ENCODE measurements at regions not wholly inside any gene's neighbourhood (a gene's known extent, or its start where the extent isn't known, plus 50 kb on each side); places are given as distances from the start of the nearest gene placed in this dataset.

- TF ChIP-seq CTCF (IDR thresholded peaks at IDR 0.05; ENCODE audit: low read depth, low read length, poor library complexity, severe bottlenecking) (no peak), EZH2phosphoT487 (IDR thresholded peaks at IDR 0.05; ENCODE audit: borderline replicate concordance, low read length) (no peak)
Observed at GRCh38 chr1:82391712-82392111, 591.0 kb downstream of the ADGRL2 start.
